ENCODE measurements at regions not wholly inside any gene's neighbourhood (a gene's known extent, or its start where the extent isn't known, plus 50 kb on each side); places are given as distances from the start of the nearest gene placed in this dataset.

DNA sequence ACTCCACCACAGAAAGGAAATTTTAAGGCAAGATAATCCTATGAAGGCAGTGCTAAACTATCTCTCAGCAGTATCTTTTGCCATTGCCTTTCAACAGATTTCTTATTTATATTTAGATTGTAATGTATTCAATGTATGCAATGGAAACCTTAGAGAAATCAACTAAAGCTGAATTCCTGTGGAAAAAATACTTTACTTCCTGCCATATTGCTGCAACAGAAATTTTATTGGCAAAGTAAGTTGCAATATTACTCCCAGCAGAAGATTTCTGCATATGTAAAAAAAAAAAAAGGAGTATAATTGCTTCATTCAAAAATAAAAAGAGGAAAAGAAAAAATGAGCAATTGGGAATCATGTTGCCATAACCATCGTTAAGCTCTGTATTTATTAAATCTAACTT, 454.6 kb upstream of the CD180 start:
- Histone ChIP-seq H3K36me3 (replicated peaks in 1 of 2; ENCODE audit: control insufficient read depth in 1 of 2, insufficient read depth in 2 of 2, low read length in 1 of 2) (no peaks in the 10 kb centered on the region), H3K27ac (ENCODE audit: low read depth in 2 of 2, low read length in 1 of 2) (no peak overlapping the region), H3K4me1 (ENCODE audit: control insufficient read depth in 1 of 2, insufficient read depth in 2 of 2, low read depth in 1 of 2, low read length in 1 of 2) (no peaks in the 10 kb centered on the region; a peak in 1 of 4 replicates), H3K79me2 (ENCODE audit: insufficient read depth) (no peaks in the 10 kb centered on the region), H3K4me2 (no peak overlapping the region), H2AFZ (ENCODE audit: low read depth) (no peak overlapping the region), H3K9ac (no peak overlapping the region), H3K4me3 (ENCODE audit: low read depth in 2 of 2, low read length in 1 of 2) (no peak overlapping the region), H3K9me2 (no peaks in the 10 kb centered on the region), H3K27me3 (ENCODE audit: insufficient read depth) (no peaks in the 10 kb centered on the region), H3K9me3 (no peaks in the 10 kb centered on the region), H4K20me1 (ENCODE audit: insufficient read depth) (no peaks in the 10 kb centered on the region), H3F3A (replicated peaks; ENCODE audit: insufficient read depth) (no peaks in the 10 kb centered on the region)
- ChIA-PET POLR2A (no interaction called here), CTCF (interaction anchor here (0.6 kb wide), 1 partner anchor 785 kb away, joined by 3 read pairs; no protein-coding TSS in a partner anchor)
- TF ChIP-seq RXRA (IDR thresholded peaks at IDR 0.05; ENCODE audit: borderline replicate concordance, low read depth) (no peak), EZH2phosphoT487 (IDR thresholded peaks at IDR 0.05; ENCODE audit: borderline replicate concordance, low read depth) (no peak), ELF1 (IDR thresholded peaks at IDR 0.05) (no peak), CTCF (IDR thresholded peaks at IDR 0.05) (no peak), FOXJ3 (CRISPR knock-in tag; IDR thresholded peaks at IDR 0.05) (no peak), MEF2A (IDR thresholded peaks at IDR 0.05; ENCODE audit: borderline replicate concordance, low read depth) (no peak), USF1 (IDR thresholded peaks at IDR 0.05; ENCODE audit: borderline replicate concordance, low read depth) (no peak), SMC3 (IDR thresholded peaks at IDR 0.05; ENCODE audit: low read depth, low read length) (no peak), POLR2AphosphoS5 (IDR thresholded peaks at IDR 0.05; ENCODE audit: low read depth, low read length) (no peak), RFX5 (IDR thresholded peaks at IDR 0.05; ENCODE audit: low read length) (no peak), FOSL2 (IDR thresholded peaks at IDR 0.05; ENCODE audit: borderline replicate concordance, low read depth) (no peak), TCF12 (IDR thresholded peaks at IDR 0.05) (no peak), NFIC (IDR thresholded peaks at IDR 0.05; ENCODE audit: borderline replicate concordance) (no peak), FOXM1 (IDR thresholded peaks at IDR 0.05; ENCODE audit: low read depth) (no peak)
- TF ChIP-seq, protein P1, sequence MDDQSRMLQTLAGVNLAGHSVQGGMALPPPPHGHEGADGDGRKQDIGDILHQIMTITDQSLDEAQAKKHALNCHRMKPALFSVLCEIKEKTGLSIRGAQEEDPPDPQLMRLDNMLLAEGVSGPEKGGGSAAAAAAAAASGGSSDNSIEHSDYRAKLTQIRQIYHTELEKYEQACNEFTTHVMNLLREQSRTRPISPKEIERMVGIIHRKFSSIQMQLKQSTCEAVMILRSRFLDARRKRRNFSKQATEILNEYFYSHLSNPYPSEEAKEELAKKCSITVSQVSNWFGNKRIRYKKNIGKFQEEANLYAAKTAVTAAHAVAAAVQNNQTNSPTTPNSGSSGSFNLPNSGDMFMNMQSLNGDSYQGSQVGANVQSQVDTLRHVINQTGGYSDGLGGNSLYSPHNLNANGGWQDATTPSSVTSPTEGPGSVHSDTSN (IDR thresholded peaks at IDR 0.05): no peak
- TF ChIP-seq, protein P2, sequence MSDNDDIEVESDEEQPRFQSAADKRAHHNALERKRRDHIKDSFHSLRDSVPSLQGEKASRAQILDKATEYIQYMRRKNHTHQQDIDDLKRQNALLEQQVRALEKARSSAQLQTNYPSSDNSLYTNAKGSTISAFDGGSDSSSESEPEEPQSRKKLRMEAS (IDR thresholded peaks at IDR 0.05; ENCODE audit: low read depth): no peak
- no peak for DNase-seq
- 38% methylated on average over 1 of the region's 1 CpG for WGBS (ENCODE audit: low lambda C conversion rate)
